Panc1 (cell line): ENCODE measurements at regions not wholly inside any gene's neighbourhood (a gene's known extent, or its start where the extent isn't known, plus 50 kb on each side); places are given as distances from the start of the nearest gene placed in this dataset.

Experiments
- ATAC-seq: fragments of 200-7000 bp; cut with Tn5 transposase; 2 replicates; pipeline ENCODE4 v1.9.1; 2020; ENCODE audit warnings: mild to moderate bottlenecking, moderate library complexity
- BruUV-seq: library from RNA; stranded (reverse); fragments of 400-500 nt; replicated peaks from 2 replicates; lab custom pipeline; 2021; lab: Mats Ljungman, UMichigan
- CTCF ChIA-PET: fragments of 300-600 bp; sonication (Branson Sonifier 250); formaldehyde crosslinking; loops from one replicate; lab custom pipeline; 2022; ENCODE audit warnings: antibody characterized with exemption; lab: Charles Lee
- POLR2A ChIA-PET: fragments of 300-600 bp; sonication (Branson Sonifier 250); formaldehyde crosslinking; loops from one replicate; lab custom pipeline; 2022; ENCODE audit warnings: antibody characterized with exemption; lab: Charles Lee
- DNase-seq: peaks from one replicate; pipeline ENCODE4 v3.0.0-alpha.2; 2010; ENCODE audit warnings: low read depth, low spot score
- H3K27ac ChIP-seq: 2 replicates; pipeline ENCODE4 v1.5.1; 2011; ENCODE audit warnings: mild to moderate bottlenecking, low read length, inconsistent platforms
- H3K27me3 ChIP-seq: fragments of 200-500 bp; sonication (Bioruptor generic); 2 replicates; pipeline ENCODE4 v1.6.0; 2014; ENCODE audit warnings: low read length, inconsistent platforms; ENCODE audit not compliant: control insufficient read depth, insufficient read depth
- H3K36me3 ChIP-seq: fragments of 200-500 bp; sonication (Bioruptor generic); 2 replicates; pipeline ENCODE4 v1.5.1; 2014; ENCODE audit warnings: inconsistent platforms, mild to moderate bottlenecking, low read length, moderate library complexity; ENCODE audit not compliant: control insufficient read depth, insufficient read depth
- H3K4me1 ChIP-seq: 2 replicates; pipeline ENCODE4 v1.5.1; 2011; ENCODE audit warnings: inconsistent platforms, mild to moderate bottlenecking, low read length, moderate library complexity; ENCODE audit not compliant: control insufficient read depth, insufficient read depth
- H3K4me3 ChIP-seq, 2 experiments: 2 replicates each; pipeline ENCODE4 v1.5.1; 2011 to 2012; ENCODE audit warnings: low read depth in 2 of 2, low read length in 2 of 2, mild to moderate bottlenecking in 2 of 2, inconsistent platforms in 1 of 2, moderate library complexity in 1 of 2
- H3K9me3 ChIP-seq: fragments of 200-500 bp; sonication (Bioruptor generic); 2 replicates; pipeline ENCODE4 v1.5.1; 2014; ENCODE audit warnings: low read depth, mild to moderate bottlenecking, inconsistent platforms, low read length, moderate library complexity; ENCODE audit not compliant: control insufficient read depth, insufficient read depth
- CTCF ChIP-seq: fragments of 450-650 bp; IDR thresholded peaks from 2 replicates; pipeline ENCODE4 v1.5.1; 2017; ENCODE audit warnings: mild to moderate bottlenecking
- POLR2AphosphoS5 ChIP-seq: IDR thresholded peaks from 2 replicates; pipeline ENCODE4 v1.6.1; 2012; ENCODE audit warnings: mild to moderate bottlenecking, low read depth, low read length, moderate library complexity
- REST ChIP-seq, 2 experiments: IDR thresholded peaks; 2 replicates each; pipeline ENCODE4 v1.6.1; 2011 to 2012; ENCODE audit warnings: low read depth in 2 of 2, control low read depth in 1 of 2, low read length in 1 of 2, mild to moderate bottlenecking in 1 of 2, moderate library complexity in 1 of 2; ENCODE audit not compliant: insufficient read depth in 1 of 2
- SIN3A ChIP-seq: IDR thresholded peaks from 2 replicates; pipeline ENCODE4 v1.6.1; 2012; ENCODE audit warnings: low read depth, mild to moderate bottlenecking, low read length, moderate library complexity, borderline replicate concordance; ENCODE audit not compliant: insufficient read depth
- TCF7L2 ChIP-seq: IDR thresholded peaks from 2 replicates; pipeline ENCODE4 v1.6.1; 2011; ENCODE audit warnings: mild to moderate bottlenecking, low read depth, low read length, inconsistent platforms
- in situ Hi-C: cut with HindIII; loops from 2 replicates; pipeline ENCODE4 v1.10.0; 2016; ENCODE audit warnings: low sequenced_read_pairs, low pct_unique_long_range_greater_than_20kb
- intact Hi-C: fragments of 100-400 bp; cut with micrococcal nuclease; formaldehyde crosslinking; loops from one replicate; pipeline ENCODE4 v1.10.0; 2022; ENCODE audit not compliant: unreplicated experiment

- H3K4me1 ChIP-seq, result no peaks in the 10 kb centered on the region
- H3K27ac ChIP-seq, result no peak overlapping the region
- no peak for TF ChIP-seq SIN3A
- no peak for TF ChIP-seq REST (IDR thresholded peaks at IDR 0.05; ENCODE audit: insufficient read depth in 1 of 2, low read depth in 2 of 2, low read length in 1 of 2)
- no peak overlapping the region for H3K4me3 ChIP-seq
- no peaks in the 10 kb centered on the region for H3K36me3 ChIP-seq
- DNase-seq, result no peak
- POLR2A ChIA-PET, result no interaction called here
- BruUV-seq, result no TSS peak
- no peaks in the 10 kb centered on the region for H3K9me3 ChIP-seq
- intact Hi-C loops (no loop called here), in situ Hi-C loops (no loop called here)
- CTCF ChIA-PET, result no interaction called here
- 0 out of 2 replicates have a peak, but pooled peaks cover 5% of the 10 kb centered on the region for H3K27me3 ChIP-seq
- ATAC-seq, result no peak
Observed at GRCh38 chr19:31413353-31413752, 64.1 kb upstream of the TSHZ3 start.

- ATAC-seq (no peak), DNase-seq (no peak)
- Histone ChIP-seq H3K9me3 (no peaks in the 10 kb centered on the region), H3K4me1 (no peaks in the 10 kb centered on the region), H3K4me3 (no peak overlapping the region), H3K27me3 (0 out of 2 replicates have a peak, but pooled peaks cover 5% of the 10 kb centered on the region), H3K36me3 (no peaks in the 10 kb centered on the region), H3K27ac (no peak overlapping the region)
- ChIA-PET POLR2A (no interaction called here), CTCF (no interaction called here)
- in situ Hi-C loops, result no loop called here
- TF ChIP-seq POLR2AphosphoS5 (no peak), TCF7L2 (no peak), SIN3A (no peak), REST (IDR thresholded peaks at IDR 0.05; ENCODE audit: insufficient read depth in 1 of 2, low read depth in 2 of 2, low read length in 1 of 2) (no peak), CTCF (no peak)
- no TSS peak for BruUV-seq
- intact Hi-C loops, result no loop called here
Observed at GRCh38 chr19:31415322-31415721, 66.1 kb upstream of the TSHZ3 start.
